ENCODE measurements at regions not wholly inside any gene's neighbourhood (a gene's known extent, or its start where the extent isn't known, plus 50 kb on each side); places are given as distances from the start of the nearest gene placed in this dataset.
"Not testable (repeated sequence)": the region's sequence is repeated elsewhere in the genome, so short reads cannot be mapped to it uniquely, and the experiment has no call there.

DNA sequence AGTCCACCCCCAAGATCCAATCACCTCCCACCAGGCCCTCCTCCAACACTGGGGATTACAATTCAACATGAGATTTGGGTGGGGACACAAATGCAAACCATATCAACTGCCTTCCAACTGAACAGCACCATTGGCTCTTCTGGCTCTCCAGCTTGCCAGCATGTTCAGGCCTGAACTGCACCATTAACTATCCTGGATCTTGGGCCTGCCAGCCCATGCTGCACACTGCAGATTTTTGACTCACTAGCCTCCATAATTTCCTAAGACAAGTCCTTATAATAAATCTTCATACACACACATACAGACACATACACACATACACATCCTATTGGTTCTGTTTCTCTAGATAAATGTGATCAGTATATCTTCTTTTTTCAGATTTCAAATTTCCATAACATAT is 737.1 kb upstream of the SPRY2 start:
- no peak for DNase-seq

DNA sequence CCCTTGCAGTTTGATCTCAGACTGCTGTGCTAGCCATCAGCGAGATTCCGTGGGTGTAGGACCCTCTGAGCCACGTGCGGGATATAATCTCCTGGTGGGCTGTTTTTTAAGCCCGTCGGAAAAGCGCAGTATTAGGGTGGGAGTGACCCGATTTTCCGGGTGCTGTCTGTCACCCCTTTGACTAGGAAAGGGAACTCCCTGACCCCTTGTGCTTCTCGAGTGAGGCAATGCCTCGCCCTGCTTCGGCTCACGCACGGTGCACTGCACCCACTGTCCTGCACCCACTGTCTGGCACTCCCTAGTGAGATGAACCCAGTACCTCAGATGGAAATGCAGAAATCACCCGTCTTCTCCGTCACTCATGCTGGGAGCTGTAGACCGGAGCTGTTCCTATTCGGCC is 728.9 kb upstream of the SPRY2 start:
- not testable (repeated sequence) for DNase-seq

DNA sequence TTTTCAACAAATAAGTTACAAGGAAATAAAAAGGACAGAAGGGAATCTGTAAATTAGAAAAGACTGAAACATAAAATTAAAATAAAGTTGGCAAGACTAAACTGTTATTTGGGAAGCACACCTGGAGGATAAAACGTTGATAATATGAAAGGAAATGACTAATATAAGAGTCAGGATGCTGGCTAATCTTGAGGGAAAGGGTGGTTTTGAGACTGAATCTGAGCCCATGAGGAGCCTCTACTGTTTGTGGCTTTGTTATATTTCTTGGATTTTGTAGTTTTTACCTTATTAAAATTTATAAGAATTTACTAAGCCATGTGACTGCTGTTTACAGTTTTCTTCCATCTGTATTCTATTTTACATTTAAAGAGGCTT is 718.0 kb upstream of the SPRY2 start:
- DNase-seq, result no peak

DNA sequence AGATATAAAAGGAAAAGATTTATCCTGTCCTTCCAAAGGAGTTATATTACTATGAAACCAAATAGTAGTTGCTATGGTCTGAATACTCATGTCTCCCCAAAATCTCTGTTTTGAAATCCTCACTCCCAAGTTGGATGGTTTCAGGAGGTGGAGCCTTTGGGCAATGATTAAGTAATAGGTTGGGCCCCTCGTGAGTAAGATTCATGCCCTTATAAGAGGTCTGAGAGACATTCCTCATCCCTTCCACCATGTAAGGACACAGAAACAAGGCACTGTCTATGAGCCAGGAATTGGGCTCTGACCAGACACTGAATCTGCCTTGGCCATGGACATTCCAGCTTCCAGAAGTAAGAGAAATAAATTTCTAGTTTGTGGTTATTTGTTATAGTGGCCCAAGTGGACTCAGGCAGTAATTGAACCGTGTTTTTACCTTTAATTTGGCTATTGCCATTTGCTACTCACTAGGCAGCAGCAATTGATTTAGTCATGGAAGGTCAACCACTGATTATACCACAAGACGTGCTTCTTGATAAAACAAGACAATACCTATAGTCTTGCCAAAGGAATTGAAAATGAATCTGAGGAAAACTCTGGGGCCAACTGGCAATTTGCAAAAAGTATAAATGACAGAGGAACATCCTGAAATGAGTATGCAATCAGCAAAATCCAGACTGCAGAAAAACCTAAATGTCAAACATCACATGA is 717.4 kb upstream of the SPRY2 start:
- no peak for DNase-seq

DNA sequence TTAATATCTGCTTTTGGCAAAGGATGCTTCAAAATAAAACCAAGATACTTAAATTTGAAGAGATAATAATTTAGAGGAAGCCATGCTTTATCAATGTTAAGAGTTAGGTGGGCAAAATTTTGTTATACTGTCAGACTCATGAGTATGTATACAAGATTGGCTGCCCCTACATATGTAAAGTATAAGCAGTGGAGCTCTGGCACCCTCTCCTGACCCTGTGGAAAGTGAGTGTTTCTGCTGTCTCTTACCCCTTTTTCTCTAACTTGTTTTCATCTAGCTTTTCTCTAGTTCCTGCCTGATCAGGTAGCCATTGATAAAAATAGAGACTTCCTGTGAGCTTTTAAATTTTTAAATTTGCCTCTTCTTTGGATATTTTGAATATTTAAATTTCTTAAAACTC is 710.9 kb upstream of the SPRY2 start:
- DNase-seq, result peak; percentile 1

DNA sequence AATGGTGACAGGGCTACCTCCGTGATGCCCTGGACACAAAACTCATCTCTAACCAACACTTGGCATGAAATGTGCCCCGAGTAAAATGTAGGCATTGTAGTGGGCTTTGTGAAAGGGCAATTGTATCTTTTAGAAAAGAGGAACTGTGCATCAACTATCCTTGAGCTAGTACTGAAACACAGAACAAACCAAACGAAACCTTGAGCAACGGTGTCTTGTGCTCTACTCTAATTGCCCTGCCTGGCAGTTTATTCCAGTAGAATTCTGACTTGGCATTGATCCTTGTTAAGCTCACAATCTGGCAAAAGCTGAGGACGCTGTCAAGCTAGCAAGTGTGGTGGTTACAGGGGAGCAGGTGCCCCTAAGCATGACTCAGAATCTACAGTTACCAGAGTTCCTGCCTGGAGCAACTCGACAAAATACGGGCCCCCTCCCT is 707.1 kb upstream of the SPRY2 start:
- DNase-seq, result peak; percentile 6

GRCh38 chr13:81041761-81042160 is 700.8 kb upstream of the SPRY2 start:
- DNase-seq, result no peak

DNA sequence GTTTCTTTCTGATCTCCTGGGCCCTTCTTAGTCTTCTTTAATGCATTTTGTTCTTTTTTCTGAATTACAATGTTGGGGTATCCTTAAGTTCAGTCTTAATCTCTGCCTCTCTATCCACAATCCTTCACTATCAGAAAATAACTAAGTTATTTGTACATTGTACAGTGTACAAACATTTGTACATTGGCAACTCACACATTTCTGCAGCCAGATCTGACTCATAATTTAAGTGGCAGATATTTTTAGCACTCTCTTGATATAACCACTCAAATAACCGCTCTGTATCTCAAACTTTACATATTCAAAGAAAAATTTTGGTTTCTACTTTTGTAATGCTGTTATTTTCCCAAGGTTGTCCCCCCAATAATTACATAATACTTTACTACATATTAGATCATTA is 691.1 kb upstream of the SPRY2 start:
- no peak for DNase-seq

DNA sequence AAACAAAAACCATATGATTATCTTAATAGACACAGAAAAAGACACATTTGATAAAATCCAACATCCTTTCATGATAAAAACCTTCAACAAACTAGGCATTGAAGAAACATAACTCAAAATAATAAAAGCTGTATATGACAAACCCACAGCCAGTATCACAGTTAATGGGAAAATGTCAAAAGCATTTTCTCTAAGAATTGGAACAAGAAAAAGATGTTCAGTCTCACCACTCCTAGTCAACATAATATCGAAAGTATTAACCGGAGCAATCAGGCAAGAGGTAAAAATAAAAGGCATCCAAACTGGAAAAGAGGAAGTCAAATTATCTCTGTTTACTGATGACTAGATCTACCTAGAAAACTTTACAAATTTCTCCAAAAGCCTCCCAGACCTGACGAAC is 684.2 kb upstream of the SPRY2 start:
- DNase-seq, result no peak

DNA sequence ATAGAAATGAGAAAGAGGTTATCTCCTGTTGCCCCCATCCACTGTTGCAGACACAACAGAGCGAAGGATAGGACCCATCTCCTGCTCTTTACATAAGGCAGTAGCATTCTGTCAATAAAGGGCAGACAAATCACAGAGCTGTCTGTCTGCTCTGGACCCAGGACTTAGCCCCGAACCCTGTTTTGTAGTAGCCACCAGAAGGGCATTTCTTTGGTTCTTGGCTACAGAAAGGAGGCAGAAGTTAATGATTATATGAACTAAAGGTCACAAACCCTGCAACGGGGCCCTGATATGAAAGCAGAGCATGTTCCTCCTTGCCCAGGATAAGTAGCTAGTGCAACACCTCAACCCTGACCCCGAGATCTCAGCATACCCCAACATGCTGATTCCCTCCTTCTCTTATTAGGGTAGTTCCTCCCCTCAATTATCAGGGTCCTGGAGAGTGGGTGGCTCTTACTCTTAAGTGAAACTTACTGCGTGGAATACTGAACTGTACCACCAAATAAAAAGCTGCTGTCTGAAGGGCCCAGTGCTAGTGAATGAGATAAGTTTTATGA is 680.4 kb upstream of the SPRY2 start:
- DNase-seq, result no peak

DNA sequence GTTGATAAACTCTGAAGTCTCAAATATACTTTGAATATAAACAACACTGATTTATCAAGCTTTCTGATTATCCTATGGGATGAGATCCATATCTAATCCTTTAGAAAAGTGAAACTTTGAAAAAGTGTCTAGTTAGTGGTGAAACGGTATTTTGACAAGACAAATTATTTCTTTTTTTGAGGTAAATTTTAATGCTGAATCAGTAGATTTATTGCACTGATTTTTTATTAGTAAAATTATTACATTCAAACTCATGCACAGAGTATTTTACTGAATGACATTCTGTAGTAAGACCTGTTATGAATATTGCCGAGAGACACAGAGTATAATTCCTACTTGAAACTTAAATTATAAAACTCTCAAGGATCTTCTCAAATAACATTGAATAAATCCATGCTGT is 679.1 kb upstream of the SPRY2 start:
- DNase-seq, result no peak

GRCh38 chr13:81018936-81019335 is 678.0 kb upstream of the SPRY2 start:
- no peak for DNase-seq

- DNase-seq, result peak; percentile 60
These were observed 676.7 kb upstream of the SPRY2 start for GRCh38 chr13:81017513-81018152.

- no peak for DNase-seq
These were observed 671.1 kb upstream of the SPRY2 start for GRCh38 chr13:81012031-81012430.

DNA sequence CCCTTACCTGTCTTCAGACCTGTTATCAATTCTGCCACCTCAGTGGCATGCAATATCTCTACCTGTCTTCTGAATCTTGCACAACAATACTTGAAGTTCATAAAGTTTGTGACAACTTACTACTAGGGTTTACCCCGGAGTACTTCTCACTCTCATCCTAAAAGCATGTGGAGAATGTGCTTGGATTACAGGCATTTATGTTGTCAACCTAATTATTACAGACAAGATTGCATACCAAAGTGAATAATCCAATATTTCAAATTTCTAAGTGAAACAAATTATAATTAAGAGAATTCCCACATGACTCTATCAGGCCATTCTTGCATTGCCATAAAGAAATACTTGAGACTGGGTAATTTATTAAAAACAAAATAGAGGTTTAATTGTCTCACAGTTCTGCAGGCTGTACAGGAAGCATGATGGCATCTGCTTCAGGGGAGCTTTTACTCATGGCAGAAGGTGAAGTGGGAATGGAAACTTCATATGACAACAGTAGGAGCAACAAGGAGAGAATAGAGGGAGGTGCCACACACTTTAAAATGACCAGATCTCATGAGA is 661.0 kb upstream of the SPRY2 start:
- DNase-seq, result no peak

DNA sequence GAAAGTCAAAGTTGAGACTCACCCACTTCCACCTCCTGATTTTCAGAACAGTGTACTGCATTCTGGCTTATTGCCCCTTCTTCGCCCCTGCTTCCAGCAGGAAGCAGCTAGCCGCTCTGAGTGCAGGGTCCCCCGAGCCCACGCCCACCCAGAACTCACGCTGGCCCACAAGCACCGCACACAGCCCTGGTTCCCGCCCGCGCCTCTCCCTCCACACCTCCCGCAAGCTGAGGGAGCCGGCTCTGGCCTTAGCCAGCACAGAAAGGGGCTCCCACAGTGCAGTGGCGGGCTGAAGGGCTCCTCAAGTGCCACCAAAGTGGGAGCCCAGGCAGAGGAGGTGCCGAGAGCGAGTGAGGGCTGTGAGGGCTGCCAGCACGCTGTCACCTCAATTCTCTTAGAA is 657.7 kb upstream of the SPRY2 start:
- not testable (repeated sequence) for DNase-seq

DNA sequence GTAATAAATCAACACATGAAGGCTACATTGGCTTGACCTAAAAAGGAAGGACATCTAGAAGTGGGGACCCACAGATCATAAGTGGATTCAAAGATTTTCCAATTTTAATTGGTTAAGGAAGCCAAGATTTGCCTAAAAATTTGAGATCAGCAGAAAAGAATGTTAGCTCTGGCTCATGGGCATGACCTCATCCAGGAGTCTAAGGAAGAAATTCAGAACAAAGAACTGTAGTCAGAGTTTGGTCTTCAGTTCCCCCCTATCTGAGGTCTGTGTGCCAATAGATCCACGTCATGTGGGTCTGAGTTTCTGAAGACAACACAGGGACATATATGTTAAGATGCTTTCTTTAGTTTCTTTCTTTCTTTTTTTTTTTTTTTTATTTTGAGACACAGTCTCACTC is 648.8 kb upstream of the SPRY2 start:
- no peak for DNase-seq

DNA sequence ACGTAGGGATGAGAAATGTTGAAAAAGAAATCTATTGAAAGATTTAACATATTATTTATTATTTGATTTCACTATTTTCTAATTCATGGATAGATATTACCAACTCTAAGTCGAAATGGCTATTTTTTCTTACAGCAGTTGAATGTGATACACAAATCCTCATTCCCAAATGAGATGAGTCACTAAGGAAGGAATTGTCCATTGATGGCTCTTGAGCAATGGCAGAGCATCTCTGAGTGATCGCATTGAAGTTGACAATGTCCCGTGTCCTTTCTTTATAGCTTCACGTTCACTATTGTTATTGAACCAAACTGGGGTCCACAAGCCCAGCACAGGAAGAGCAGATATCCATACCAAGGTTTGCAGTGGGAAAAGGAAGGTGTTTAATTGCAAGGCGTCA is 648.3 kb upstream of the SPRY2 start:
- DNase-seq, result no peak

DNA sequence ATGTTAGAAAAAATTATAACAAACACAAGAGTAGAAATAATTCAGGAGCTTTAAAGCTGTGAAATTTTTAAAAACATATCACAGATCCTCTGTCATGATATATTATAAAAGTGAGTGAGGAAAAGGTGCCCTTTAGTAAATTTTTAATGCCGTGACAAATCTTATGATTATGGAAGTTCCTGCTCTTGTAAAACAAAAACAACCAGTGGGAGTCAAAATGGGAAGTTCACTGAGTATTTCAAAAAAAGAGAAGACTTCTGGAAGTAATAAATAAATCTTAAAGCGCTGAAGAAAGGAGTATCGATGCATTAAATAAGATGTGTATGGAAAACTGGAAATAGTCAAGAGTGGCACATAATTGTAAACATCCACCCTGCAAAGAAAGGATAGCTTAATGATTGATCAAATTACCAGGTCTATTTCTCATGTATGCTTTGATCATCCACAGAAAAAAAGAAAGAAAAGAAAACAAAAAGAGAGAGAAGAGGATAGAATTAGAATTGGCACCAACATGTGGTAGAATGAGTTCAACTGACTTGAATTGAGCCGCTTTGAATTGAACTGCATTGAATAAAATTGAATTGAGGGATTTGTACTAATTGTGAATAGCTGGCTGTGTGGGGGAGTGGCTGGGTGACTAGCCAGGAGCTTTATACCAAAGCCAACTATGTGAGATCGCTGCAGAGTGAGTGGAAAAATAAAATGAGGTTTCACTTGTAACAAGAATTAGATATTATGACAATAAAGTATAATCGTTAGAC is 647.6 kb upstream of the SPRY2 start:
- DNase-seq, result no peak

DNA sequence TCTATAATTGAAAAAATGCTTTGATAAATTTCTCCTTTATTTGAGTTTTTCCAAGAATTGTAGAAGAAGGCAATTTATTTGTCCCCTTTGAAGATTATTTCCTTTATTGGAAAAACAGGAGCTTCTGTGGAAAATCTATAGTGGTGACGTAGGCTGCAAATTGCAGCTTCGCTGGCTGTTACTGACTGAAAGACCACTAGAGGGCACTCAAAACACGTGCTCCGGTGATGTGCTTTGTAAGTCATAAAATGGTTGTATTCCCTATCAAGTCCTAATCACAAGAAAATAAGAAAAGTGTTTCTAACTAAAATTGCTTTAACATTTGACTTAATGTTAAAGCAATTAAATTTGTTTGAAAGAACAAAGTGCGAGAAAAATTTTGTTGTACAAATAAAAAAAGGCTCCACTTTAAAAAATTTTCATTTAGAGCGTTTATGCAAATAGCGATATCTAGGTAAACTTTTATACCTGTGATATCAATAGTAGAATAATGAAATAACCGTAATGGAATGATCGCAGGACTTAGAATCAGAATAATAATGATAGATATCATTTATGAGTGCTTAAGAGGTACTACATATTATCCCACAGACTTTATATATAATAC is 638.2 kb upstream of the SPRY2 start:
- peak; percentile 54 for DNase-seq

GRCh38 chr13:80977168-80977567 is 636.2 kb upstream of the SPRY2 start:
- no peak for DNase-seq

DNA sequence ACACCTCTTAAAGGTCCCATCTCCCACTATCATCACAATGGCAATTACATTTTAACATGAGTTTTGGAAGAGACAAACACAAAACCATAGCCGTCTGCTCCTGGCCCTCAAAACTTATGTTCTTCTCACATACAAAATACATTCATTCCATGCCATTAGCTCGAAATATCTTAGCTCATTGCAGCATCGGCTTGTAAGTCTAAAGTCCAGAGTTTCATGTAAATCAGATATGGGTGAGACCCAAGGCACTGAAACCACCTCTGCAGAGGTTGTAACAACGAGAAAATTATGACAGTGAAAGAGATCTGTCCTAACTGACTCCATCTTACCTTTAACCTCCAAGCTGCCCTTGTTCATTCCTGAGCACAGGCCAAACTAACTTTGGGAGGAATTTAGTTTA is 635.0 kb upstream of the SPRY2 start:
- no peak for DNase-seq

DNA sequence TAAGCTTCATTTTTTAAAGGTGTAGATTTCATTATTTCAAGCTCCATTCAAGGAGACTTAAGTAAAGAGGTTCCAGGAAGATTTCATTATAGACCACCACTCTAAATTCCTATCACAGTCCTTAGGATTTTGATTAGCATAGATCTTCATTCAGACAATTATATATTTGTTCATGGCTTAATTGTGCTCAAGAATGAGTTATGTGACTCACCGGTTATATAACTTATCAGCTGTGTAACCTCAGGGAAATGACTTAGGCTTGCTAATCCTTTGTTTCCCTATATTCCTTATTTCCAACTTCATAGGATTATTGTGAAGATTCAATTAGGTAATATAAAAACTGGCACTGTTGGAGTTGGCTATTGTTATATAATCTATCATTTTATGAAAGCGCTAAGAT is 632.8 kb upstream of the SPRY2 start:
- no peak for DNase-seq
